ENCODE measurements at regions not wholly inside any gene's neighbourhood (a gene's known extent, or its start where the extent isn't known, plus 50 kb on each side); places are given as distances from the start of the nearest gene placed in this dataset.

DNA sequence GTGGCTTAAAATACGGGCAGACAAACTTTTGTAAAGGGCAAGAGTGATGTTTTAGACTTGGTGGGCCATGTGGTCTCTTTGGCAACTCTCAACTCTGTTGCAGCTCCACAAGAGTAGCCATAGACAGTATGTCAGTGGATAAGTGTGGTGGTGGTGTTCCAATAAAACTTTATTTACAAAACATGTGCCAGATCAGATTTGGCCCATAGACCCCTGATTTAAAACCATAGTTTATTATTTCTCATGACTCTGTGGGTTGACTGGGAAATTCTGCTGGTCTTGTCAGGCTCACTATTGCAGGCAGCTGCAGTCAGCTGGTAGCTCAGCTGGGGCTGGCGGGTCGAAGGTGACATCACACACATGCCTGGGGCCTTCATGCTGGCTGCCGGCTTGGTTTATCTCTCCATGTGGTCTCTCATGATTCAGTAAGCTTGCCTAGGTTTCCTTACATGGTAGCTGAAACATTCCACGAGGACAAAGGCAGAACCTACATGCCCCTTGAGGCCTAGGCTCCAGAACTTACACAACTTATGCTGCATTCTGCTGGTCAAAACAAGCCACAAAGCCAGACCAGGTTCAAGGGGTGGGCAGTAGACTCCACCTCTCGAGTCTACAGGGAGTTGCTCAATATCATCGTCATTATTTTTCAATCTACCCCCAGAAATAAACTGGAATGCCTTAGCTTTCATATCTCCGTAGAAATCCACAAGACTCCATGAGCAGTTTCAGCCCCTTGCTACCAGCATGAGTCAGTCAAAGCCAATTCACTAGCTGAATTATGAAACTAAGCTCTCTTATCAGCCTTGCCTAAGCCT lies 245.7 kb downstream of the WDR11 start:
- 63% methylated on average over 7 of the region's 8 CpGs for WGBS (ENCODE audit: insufficient coverage)
- Histone ChIP-seq H3K27me3 (replicated peaks in 1 of 2; ENCODE audit: control insufficient read depth in 2 of 2, extremely low read depth in 1 of 2, insufficient read depth in 2 of 2, low read length in 1 of 2) (no peaks in the 10 kb centered on the region), H3K4me3 (ENCODE audit: control insufficient read depth in 1 of 2, extremely low read depth in 1 of 2, low read length in 1 of 2) (no peak overlapping the region), H3K4me1 (ENCODE audit: control insufficient read depth in 1 of 2, extremely low read depth in 1 of 2, insufficient read depth in 2 of 2, low read length in 2 of 2) (no peaks in the 10 kb centered on the region), H3K27ac (ENCODE audit: low read length) (no peak overlapping the region), H3K36me3 (ENCODE audit: control insufficient read depth in 2 of 2, extremely low read depth in 1 of 2, insufficient read depth in 1 of 2, low read length in 1 of 2) (no peaks in the 10 kb centered on the region), H3K9me3 (no peaks in the 10 kb centered on the region)
- no peaks in the 10 kb centered on the region for H3K4me1 Mint-ChIP-seq
- H3K4me3 Mint-ChIP-seq = no peak overlapping the region
- DNase-seq (no peak), ATAC-seq (replicated peaks in 1 of 4) (no peak)
- CTCF ChIA-PET = no interaction called here
- H3K9me3 Mint-ChIP-seq = peaks cover 0 to 7% (median 2%) of the 10 kb centered on the region in 3 donors
- H3K27me3 Mint-ChIP-seq = peaks cover 0 to 3% of the 10 kb centered on the region in 2 donors
- H3K36me3 Mint-ChIP-seq = no peaks in the 10 kb centered on the region
- H3K27ac Mint-ChIP-seq = no peak overlapping the region
- POLR2A ChIA-PET = no interaction called here

DNA sequence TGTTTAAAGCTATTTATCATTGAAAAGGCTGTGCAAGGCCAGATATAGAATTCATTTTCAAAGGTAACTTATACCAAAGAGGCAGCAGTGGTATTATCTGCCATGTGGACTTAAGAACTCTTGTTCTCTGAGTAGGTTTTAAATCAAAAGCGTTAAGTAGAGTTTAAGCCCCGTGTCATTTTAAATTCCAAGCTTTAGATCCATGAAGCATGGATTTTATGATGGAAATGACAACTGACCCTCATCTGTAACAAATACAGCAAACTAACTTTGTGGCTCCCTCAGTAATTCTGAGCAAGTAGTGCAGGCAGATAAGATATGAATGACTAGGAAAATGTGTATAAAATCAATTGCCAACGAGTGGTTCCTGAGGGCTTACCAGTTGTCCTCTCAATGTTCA lies 247.0 kb downstream of the WDR11 start:
- no peak for DNase-seq
- Mint-ChIP-seq H3K27me3 (peaks cover 0 to 3% of the 10 kb centered on the region in 2 donors), H3K36me3 (no peaks in the 10 kb centered on the region), H3K9me3 (peaks cover 0 to 7% (median 2%) of the 10 kb centered on the region in 3 donors), H3K4me3 (no peak overlapping the region), H3K27ac (no peak overlapping the region), H3K4me1 (no peaks in the 10 kb centered on the region)
- Histone ChIP-seq H3K4me3 (ENCODE audit: control insufficient read depth in 1 of 2, extremely low read depth in 1 of 2, low read length in 1 of 2) (no peak overlapping the region), H3K4me1 (ENCODE audit: control insufficient read depth in 1 of 2, extremely low read depth in 1 of 2, insufficient read depth in 2 of 2, low read length in 2 of 2) (no peaks in the 10 kb centered on the region), H3K9me3 (no peaks in the 10 kb centered on the region), H3K27ac (ENCODE audit: low read length) (no peak overlapping the region), H3K36me3 (ENCODE audit: control insufficient read depth in 2 of 2, extremely low read depth in 1 of 2, insufficient read depth in 1 of 2, low read length in 1 of 2) (no peaks in the 10 kb centered on the region), H3K27me3 (replicated peaks in 1 of 2; ENCODE audit: control insufficient read depth in 2 of 2, extremely low read depth in 1 of 2, insufficient read depth in 2 of 2, low read length in 1 of 2) (no peaks in the 10 kb centered on the region)
- ChIA-PET POLR2A (no interaction called here), CTCF (no interaction called here)
- WGBS (ENCODE audit: insufficient coverage) = 40% methylated on average over 1 of the region's 3 CpGs
- ATAC-seq (replicated peaks in 1 of 4) = no peak

DNA sequence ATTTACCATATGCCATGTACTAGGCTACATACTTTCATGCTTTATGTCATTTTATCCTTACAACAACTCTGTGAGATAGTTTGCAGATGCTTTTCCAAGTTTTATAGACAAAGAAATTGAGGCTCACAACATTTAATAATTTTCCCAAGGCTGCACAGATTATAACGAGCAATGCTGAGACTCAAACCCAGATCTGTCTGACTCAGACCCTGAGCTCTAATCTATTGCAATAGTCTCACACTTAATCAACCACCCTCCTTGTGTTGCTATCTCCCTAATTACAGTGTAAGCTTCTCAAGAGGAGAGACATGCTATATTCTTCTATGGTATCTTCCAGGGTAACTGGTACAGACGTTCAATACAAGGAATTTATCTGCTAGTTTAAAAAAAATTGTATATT lies 247.6 kb downstream of the WDR11 start:
- WGBS (ENCODE audit: insufficient coverage) = no CpG with 5 or more reads among the region's 2 CpGs
- H3K4me1 ChIP-seq (ENCODE audit: control insufficient read depth in 1 of 2, extremely low read depth in 1 of 2, insufficient read depth in 2 of 2, low read length in 2 of 2) = no peaks in the 10 kb centered on the region
- H3K27me3 ChIP-seq (replicated peaks in 1 of 2; ENCODE audit: control insufficient read depth in 2 of 2, extremely low read depth in 1 of 2, insufficient read depth in 2 of 2, low read length in 1 of 2) = no peaks in the 10 kb centered on the region
- Mint-ChIP-seq H3K27ac (no peak overlapping the region), H3K9me3 (peaks cover 0 to 7% (median 2%) of the 10 kb centered on the region in 3 donors), H3K4me3 (no peak overlapping the region), H3K4me1 (no peaks in the 10 kb centered on the region), H3K36me3 (no peaks in the 10 kb centered on the region), H3K27me3 (peaks cover 0 to 3% of the 10 kb centered on the region in 2 donors)
- no peak overlapping the region for H3K4me3 ChIP-seq (ENCODE audit: control insufficient read depth in 1 of 2, extremely low read depth in 1 of 2, low read length in 1 of 2)
- DNase-seq (no peak), ATAC-seq (replicated peaks in 1 of 4) (no peak)
- POLR2A ChIA-PET = no interaction called here
- CTCF ChIA-PET = no interaction called here
- no peaks in the 10 kb centered on the region for H3K9me3 ChIP-seq
- H3K27ac ChIP-seq (ENCODE audit: low read length) = no peak overlapping the region
- no peaks in the 10 kb centered on the region for H3K36me3 ChIP-seq (ENCODE audit: control insufficient read depth in 2 of 2, extremely low read depth in 1 of 2, insufficient read depth in 1 of 2, low read length in 1 of 2)

DNA sequence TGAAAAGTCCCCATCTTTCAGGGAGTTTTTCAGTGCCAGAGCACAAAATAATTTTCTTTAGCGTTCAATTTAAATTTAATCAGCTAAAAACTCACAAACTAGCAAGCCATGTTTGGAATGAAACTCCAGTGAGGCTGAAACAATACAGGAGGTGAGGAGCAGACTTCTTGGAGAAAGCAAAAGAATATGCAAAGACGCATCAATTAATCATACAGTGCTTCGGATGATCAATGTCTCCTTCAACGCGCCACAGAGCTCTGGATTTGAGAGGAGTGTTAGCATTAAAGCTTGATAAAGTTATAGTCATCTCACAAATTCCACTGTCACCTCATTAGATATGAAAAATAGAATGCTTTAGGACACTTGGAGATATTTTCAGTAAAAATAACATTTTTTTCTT lies 248.0 kb downstream of the WDR11 start:
- Mint-ChIP-seq H3K9me3 (peaks cover 0 to 7% (median 2%) of the 10 kb centered on the region in 3 donors), H3K4me1 (no peaks in the 10 kb centered on the region), H3K36me3 (no peaks in the 10 kb centered on the region), H3K27ac (no peak overlapping the region), H3K27me3 (peaks cover 0 to 3% of the 10 kb centered on the region in 2 donors), H3K4me3 (no peak overlapping the region)
- WGBS (ENCODE audit: insufficient coverage) = no CpG with 5 or more reads among the region's 5 CpGs
- CTCF ChIA-PET = no interaction called here
- Histone ChIP-seq H3K4me3 (ENCODE audit: control insufficient read depth in 1 of 2, extremely low read depth in 1 of 2, low read length in 1 of 2) (no peak overlapping the region), H3K36me3 (ENCODE audit: control insufficient read depth in 2 of 2, extremely low read depth in 1 of 2, insufficient read depth in 1 of 2, low read length in 1 of 2) (no peaks in the 10 kb centered on the region), H3K4me1 (ENCODE audit: control insufficient read depth in 1 of 2, extremely low read depth in 1 of 2, insufficient read depth in 2 of 2, low read length in 2 of 2) (no peaks in the 10 kb centered on the region), H3K27ac (ENCODE audit: low read length) (no peak overlapping the region), H3K27me3 (replicated peaks in 1 of 2; ENCODE audit: control insufficient read depth in 2 of 2, extremely low read depth in 1 of 2, insufficient read depth in 2 of 2, low read length in 1 of 2) (no peaks in the 10 kb centered on the region), H3K9me3 (no peaks in the 10 kb centered on the region)
- POLR2A ChIA-PET = no interaction called here
- ATAC-seq (replicated peaks in 1 of 4) = no peak
- DNase-seq = no peak

DNA sequence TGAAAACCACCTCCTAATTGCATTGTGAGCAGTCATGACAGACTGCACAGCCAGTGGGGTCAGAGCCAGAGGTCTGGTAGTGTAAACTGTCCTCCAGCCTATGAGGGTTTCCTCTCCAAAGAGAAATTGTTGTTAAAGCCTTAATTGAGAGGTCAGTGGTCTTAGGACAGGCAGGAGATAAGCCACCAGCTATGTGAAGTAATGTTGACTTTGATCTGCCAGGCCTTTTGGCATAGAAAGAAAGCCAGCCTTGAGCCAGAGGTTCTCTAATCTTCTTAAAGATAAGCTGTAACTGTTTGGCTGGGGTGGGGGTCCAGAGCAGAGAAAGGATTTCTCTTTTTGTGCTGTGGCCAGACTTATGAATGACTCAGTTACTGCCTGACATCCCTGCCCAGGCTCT lies 248.4 kb downstream of the WDR11 start:
- POLR2A ChIA-PET = no interaction called here
- Mint-ChIP-seq H3K4me3 (no peak overlapping the region), H3K27me3 (peaks cover 0 to 3% of the 10 kb centered on the region in 2 donors), H3K9me3 (peaks cover 0 to 7% (median 2%) of the 10 kb centered on the region in 3 donors), H3K4me1 (no peaks in the 10 kb centered on the region), H3K27ac (no peak overlapping the region), H3K36me3 (no peaks in the 10 kb centered on the region)
- CTCF ChIA-PET = no interaction called here
- Histone ChIP-seq H3K36me3 (ENCODE audit: control insufficient read depth in 2 of 2, extremely low read depth in 1 of 2, insufficient read depth in 1 of 2, low read length in 1 of 2) (no peaks in the 10 kb centered on the region), H3K4me1 (ENCODE audit: control insufficient read depth in 1 of 2, extremely low read depth in 1 of 2, insufficient read depth in 2 of 2, low read length in 2 of 2) (no peaks in the 10 kb centered on the region), H3K27me3 (replicated peaks in 1 of 2; ENCODE audit: control insufficient read depth in 2 of 2, extremely low read depth in 1 of 2, insufficient read depth in 2 of 2, low read length in 1 of 2) (no peaks in the 10 kb centered on the region), H3K4me3 (ENCODE audit: control insufficient read depth in 1 of 2, extremely low read depth in 1 of 2, low read length in 1 of 2) (no peak overlapping the region), H3K9me3 (no peaks in the 10 kb centered on the region), H3K27ac (ENCODE audit: low read length) (no peak overlapping the region)
- no peak for DNase-seq
- no peak for ATAC-seq (replicated peaks in 1 of 4)

DNA sequence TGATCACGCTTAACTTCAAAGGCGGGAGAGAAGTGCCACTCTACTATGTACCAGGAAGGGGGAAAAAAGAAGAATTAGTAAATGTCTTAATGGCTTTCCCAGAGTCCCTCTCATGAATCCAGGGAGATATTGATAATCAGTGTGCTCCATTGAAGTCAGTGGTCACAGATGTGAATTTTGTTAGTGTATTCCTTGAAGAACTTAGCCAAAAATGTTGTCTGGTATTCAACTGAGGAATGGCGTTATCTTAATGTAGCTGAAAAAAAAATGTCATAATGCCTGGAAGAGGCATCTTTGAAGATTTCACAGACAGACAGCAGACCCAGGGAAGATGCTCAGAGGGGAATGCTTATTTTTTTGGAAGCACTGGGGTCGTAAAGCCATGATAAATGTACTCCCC lies 250.4 kb downstream of the WDR11 start:
- CTCF ChIA-PET = no interaction called here
- no peak overlapping the region for H3K27ac ChIP-seq (ENCODE audit: low read length)
- no peaks in the 10 kb centered on the region for H3K36me3 Mint-ChIP-seq
- no peaks in the 10 kb centered on the region for H3K36me3 ChIP-seq (ENCODE audit: control insufficient read depth in 2 of 2, extremely low read depth in 1 of 2, insufficient read depth in 1 of 2, low read length in 1 of 2)
- no peaks in the 10 kb centered on the region for H3K27me3 ChIP-seq (replicated peaks in 1 of 2; ENCODE audit: control insufficient read depth in 2 of 2, extremely low read depth in 1 of 2, insufficient read depth in 2 of 2, low read length in 1 of 2)
- ATAC-seq (replicated peaks in 1 of 4) (no peak), DNase-seq (no peak)
- no peaks in the 10 kb centered on the region for H3K4me1 Mint-ChIP-seq
- peaks cover 0 to 7% (median 2%) of the 10 kb centered on the region in 3 donors for H3K9me3 Mint-ChIP-seq
- no peak overlapping the region for H3K27ac Mint-ChIP-seq
- H3K4me3 ChIP-seq (ENCODE audit: control insufficient read depth in 1 of 2, extremely low read depth in 1 of 2, low read length in 1 of 2) = no peak overlapping the region
- no peaks in the 10 kb centered on the region for H3K9me3 ChIP-seq
- no peak overlapping the region for H3K4me3 Mint-ChIP-seq
- H3K4me1 ChIP-seq (ENCODE audit: control insufficient read depth in 1 of 2, extremely low read depth in 1 of 2, insufficient read depth in 2 of 2, low read length in 2 of 2) = no peaks in the 10 kb centered on the region
- POLR2A ChIA-PET = no interaction called here
- H3K27me3 Mint-ChIP-seq = peaks cover 0 to 3% of the 10 kb centered on the region in 2 donors
- no CpG with 5 or more reads among the region's 4 CpGs for WGBS (ENCODE audit: insufficient coverage)

DNA sequence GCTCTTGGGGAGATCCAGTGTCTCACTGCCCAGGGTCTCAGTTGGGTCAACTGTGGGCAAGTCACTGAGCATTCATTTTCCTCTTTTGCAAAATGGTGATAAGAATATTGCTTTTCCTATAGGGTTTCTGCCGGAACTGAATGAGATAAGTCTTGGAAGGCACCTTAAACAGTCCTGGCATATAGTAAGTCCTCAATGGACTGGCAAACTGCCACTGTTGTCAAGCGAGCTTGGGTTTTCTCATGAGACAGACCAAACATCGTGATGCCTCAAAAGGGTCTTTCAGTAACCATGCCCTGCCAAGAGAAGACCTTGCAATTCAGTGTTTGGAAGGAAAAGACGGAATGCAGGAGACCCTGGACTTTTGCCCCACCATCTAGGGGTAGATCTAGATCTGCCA lies 251.5 kb downstream of the WDR11 start:
- H3K4me1 Mint-ChIP-seq = no peaks in the 10 kb centered on the region
- no peaks in the 10 kb centered on the region for H3K36me3 Mint-ChIP-seq
- Histone ChIP-seq H3K9me3 (no peaks in the 10 kb centered on the region), H3K27me3 (replicated peaks in 1 of 2; ENCODE audit: control insufficient read depth in 2 of 2, extremely low read depth in 1 of 2, insufficient read depth in 2 of 2, low read length in 1 of 2) (no peaks in the 10 kb centered on the region), H3K4me1 (ENCODE audit: control insufficient read depth in 1 of 2, extremely low read depth in 1 of 2, insufficient read depth in 2 of 2, low read length in 2 of 2) (no peaks in the 10 kb centered on the region), H3K4me3 (ENCODE audit: control insufficient read depth in 1 of 2, extremely low read depth in 1 of 2, low read length in 1 of 2) (no peak overlapping the region), H3K36me3 (ENCODE audit: control insufficient read depth in 2 of 2, extremely low read depth in 1 of 2, insufficient read depth in 1 of 2, low read length in 1 of 2) (no peaks in the 10 kb centered on the region), H3K27ac (ENCODE audit: low read length) (no peak overlapping the region)
- POLR2A ChIA-PET = no interaction called here
- DNase-seq = no peak
- peaks cover 0 to 7% (median 2%) of the 10 kb centered on the region in 3 donors for H3K9me3 Mint-ChIP-seq
- H3K27me3 Mint-ChIP-seq = peaks cover 0 to 3% of the 10 kb centered on the region in 2 donors
- no peak for ATAC-seq (replicated peaks in 1 of 4)
- 80% methylated on average over 4 of the region's 4 CpGs for WGBS (ENCODE audit: insufficient coverage)
- no peak overlapping the region for H3K4me3 Mint-ChIP-seq
- CTCF ChIA-PET = interaction anchor here in 1 of 2 donors (0.7 kb wide), 1 partner anchor 80 kb away, joined by 4 read pairs; no protein-coding TSS in a partner anchor
- H3K27ac Mint-ChIP-seq = no peak overlapping the region
